ENCODE measurements at regions not wholly inside any gene's neighbourhood (a gene's known extent, or its start where the extent isn't known, plus 50 kb on each side); places are given as distances from the start of the nearest gene placed in this dataset.

DNA sequence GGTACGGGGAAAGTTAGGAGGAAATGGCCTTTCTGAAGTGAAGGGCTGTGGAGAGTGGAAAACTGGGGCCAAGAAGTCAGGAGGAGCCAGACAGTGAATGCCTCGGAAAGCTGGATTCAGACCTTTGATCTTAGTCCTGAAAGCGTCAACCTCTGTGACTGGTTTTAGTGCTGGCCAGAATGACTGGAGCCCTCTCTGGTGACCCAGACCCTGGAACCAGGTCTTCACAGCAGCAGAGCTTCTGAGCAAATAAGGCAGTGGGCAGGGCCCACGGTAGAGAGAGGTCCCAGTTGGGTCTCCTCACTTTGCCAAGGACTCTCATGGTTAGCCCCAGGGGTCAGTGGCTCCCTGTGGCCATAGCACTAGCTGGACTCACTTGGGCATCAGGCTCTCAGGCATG lies 157.7 kb upstream of the EEPD1 start:
- no peak overlapping the region for H3K4me3 ChIP-seq (ENCODE audit: low read depth, low read length)
- no peak for DNase-seq (ENCODE audit: low read depth)
- TF ChIP-seq, protein P1, sequence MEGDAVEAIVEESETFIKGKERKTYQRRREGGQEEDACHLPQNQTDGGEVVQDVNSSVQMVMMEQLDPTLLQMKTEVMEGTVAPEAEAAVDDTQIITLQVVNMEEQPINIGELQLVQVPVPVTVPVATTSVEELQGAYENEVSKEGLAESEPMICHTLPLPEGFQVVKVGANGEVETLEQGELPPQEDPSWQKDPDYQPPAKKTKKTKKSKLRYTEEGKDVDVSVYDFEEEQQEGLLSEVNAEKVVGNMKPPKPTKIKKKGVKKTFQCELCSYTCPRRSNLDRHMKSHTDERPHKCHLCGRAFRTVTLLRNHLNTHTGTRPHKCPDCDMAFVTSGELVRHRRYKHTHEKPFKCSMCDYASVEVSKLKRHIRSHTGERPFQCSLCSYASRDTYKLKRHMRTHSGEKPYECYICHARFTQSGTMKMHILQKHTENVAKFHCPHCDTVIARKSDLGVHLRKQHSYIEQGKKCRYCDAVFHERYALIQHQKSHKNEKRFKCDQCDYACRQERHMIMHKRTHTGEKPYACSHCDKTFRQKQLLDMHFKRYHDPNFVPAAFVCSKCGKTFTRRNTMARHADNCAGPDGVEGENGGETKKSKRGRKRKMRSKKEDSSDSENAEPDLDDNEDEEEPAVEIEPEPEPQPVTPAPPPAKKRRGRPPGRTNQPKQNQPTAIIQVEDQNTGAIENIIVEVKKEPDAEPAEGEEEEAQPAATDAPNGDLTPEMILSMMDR (conservative IDR thresholded peaks at IDR 0.05; ENCODE audit: low read depth, low read length) = no peak

GRCh38 chr7:35998481-35998880 lies 154.6 kb upstream of the EEPD1 start:
- TF ChIP-seq, protein P1 (conservative IDR thresholded peaks at IDR 0.05; ENCODE audit: low read depth, low read length) = no peak
- no peak overlapping the region for H3K4me3 ChIP-seq (ENCODE audit: low read depth, low read length)
- DNase-seq (ENCODE audit: low read depth) = no peak

DNA sequence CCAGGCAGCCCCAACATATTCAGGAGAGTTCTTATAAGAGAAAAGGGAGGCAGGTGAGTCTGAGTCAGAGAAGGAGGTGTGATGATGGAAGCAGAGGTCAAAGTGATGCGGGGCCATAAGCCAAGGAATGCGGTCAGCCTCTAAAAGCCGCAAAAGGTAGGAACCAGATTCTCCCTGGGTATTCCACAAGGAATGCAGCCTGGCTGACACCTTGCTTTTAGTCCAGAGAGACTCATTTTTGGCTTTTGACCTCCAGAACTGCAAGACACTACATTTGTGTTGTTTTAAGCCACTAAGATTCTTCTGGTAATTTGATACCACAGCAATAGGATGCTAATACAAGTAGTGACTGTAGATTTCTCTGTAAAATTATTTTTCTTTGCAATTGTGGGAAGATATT lies 151.5 kb upstream of the EEPD1 start:
- no peak overlapping the region for H3K4me3 ChIP-seq (ENCODE audit: low read depth, low read length)
- TF ChIP-seq, protein P1 (conservative IDR thresholded peaks at IDR 0.05; ENCODE audit: low read depth, low read length) = no peak
- no peak for DNase-seq (ENCODE audit: low read depth)

DNA sequence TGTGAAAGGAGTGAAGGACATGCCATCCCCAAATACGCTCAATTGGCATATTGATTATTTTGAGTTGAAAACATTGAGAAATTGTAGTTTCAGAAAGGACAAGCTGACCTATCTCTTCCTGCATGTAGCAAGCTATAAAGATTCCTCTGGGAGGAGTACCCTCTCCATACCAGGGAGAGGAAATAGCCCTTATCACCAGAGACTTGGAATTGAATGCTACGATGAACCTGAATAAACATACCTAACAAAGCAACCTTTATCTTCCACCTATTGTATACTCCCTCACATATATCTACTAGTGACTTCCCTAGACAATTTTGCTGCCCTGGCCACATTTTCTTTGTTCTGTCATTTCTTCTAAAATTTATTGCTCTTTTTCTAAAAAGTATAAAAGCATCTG lies 150.2 kb upstream of the EEPD1 start:
- DNase-seq (ENCODE audit: low read depth) = no peak
- TF ChIP-seq, protein P1 (conservative IDR thresholded peaks at IDR 0.05; ENCODE audit: low read depth, low read length) = no peak
- H3K4me3 ChIP-seq (ENCODE audit: low read depth, low read length) = no peak overlapping the region

GRCh38 chr7:36003343-36003742 lies 149.7 kb upstream of the EEPD1 start:
- TF ChIP-seq, protein P1 (conservative IDR thresholded peaks at IDR 0.05; ENCODE audit: low read depth, low read length) = no peak
- H3K4me3 ChIP-seq (ENCODE audit: low read depth, low read length) = no peak overlapping the region
- DNase-seq (ENCODE audit: low read depth) = no peak

DNA sequence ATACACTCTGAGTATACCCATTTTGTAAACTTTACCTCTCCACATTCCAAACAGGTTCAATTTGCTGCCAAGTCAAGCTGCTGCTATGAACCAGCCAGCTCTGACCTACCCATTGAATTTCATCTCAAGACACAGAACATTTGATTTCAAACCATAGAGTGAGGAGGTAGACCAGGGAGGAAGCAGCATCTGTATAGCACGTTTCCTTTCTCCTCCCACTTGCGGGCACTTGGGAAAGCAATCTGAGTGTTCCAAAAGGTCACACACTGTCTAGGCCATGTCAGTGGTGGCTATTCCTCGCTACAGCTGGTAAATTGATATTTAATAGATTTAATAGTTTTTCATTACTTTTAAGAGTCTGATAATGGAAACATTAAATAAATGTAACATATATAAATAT lies 147.8 kb upstream of the EEPD1 start:
- no peak for DNase-seq (ENCODE audit: low read depth)
- TF ChIP-seq, protein P1 (conservative IDR thresholded peaks at IDR 0.05; ENCODE audit: low read depth, low read length) = no peak
- no peak overlapping the region for H3K4me3 ChIP-seq (ENCODE audit: low read depth, low read length)

DNA sequence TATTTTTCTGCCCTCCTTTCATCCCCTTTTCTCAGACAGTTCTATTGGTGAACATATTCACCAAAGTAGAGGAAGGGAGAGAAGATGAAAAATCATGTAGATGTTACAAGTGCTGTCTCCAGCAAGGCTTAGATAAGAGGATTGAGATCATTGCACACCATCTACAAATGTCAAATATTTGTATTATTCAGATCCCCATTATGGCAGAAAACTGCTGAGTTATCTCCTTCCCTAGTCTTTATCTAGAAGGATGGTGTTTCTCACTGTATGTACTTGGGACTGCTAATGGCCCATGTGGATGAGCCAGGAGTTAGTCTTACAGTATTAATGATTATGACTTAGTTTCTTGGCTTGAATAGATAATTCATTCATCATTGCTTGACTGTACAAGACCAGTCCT lies 147.2 kb upstream of the EEPD1 start:
- H3K4me3 ChIP-seq (ENCODE audit: low read depth, low read length) = no peak overlapping the region
- TF ChIP-seq, protein P1 (conservative IDR thresholded peaks at IDR 0.05; ENCODE audit: low read depth, low read length) = no peak
- DNase-seq (ENCODE audit: low read depth) = no peak
